ENCODE measurements at regions not wholly inside any gene's neighbourhood (a gene's known extent, or its start where the extent isn't known, plus 50 kb on each side); places are given as distances from the start of the nearest gene placed in this dataset.

- TF ChIP-seq, protein P1, sequence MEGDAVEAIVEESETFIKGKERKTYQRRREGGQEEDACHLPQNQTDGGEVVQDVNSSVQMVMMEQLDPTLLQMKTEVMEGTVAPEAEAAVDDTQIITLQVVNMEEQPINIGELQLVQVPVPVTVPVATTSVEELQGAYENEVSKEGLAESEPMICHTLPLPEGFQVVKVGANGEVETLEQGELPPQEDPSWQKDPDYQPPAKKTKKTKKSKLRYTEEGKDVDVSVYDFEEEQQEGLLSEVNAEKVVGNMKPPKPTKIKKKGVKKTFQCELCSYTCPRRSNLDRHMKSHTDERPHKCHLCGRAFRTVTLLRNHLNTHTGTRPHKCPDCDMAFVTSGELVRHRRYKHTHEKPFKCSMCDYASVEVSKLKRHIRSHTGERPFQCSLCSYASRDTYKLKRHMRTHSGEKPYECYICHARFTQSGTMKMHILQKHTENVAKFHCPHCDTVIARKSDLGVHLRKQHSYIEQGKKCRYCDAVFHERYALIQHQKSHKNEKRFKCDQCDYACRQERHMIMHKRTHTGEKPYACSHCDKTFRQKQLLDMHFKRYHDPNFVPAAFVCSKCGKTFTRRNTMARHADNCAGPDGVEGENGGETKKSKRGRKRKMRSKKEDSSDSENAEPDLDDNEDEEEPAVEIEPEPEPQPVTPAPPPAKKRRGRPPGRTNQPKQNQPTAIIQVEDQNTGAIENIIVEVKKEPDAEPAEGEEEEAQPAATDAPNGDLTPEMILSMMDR (IDR thresholded peaks at IDR 0.05), result no peak
- TF ChIP-seq POLR2A (IDR thresholded peaks at IDR 0.05), result no peak
- no peak for TF ChIP-seq EP300 (IDR thresholded peaks at IDR 0.05)
Measured at GRCh38 chr6:94163877-94164276, 744.5 kb upstream of the EPHA7 start.

All from tibial nerve (tissue), 4 donors.